Skeletal muscle cell (primary cell): ENCODE measurements at regions not wholly inside any gene's neighbourhood (a gene's known extent, or its start where the extent isn't known, plus 50 kb on each side); places are given as distances from the start of the nearest gene placed in this dataset.

Source experiments
- DNase-seq: peaks from one replicate; pipeline ENCODE4 v3.0.0-alpha.2; 2010; ENCODE audit warnings: low read depth
- H3K4me3 ChIP-seq: 2 replicates; pipeline ENCODE4 v1.5.1; 2011; ENCODE audit warnings: low read depth, mild to moderate bottlenecking, control low read depth, low read length, moderate library complexity

DNA sequence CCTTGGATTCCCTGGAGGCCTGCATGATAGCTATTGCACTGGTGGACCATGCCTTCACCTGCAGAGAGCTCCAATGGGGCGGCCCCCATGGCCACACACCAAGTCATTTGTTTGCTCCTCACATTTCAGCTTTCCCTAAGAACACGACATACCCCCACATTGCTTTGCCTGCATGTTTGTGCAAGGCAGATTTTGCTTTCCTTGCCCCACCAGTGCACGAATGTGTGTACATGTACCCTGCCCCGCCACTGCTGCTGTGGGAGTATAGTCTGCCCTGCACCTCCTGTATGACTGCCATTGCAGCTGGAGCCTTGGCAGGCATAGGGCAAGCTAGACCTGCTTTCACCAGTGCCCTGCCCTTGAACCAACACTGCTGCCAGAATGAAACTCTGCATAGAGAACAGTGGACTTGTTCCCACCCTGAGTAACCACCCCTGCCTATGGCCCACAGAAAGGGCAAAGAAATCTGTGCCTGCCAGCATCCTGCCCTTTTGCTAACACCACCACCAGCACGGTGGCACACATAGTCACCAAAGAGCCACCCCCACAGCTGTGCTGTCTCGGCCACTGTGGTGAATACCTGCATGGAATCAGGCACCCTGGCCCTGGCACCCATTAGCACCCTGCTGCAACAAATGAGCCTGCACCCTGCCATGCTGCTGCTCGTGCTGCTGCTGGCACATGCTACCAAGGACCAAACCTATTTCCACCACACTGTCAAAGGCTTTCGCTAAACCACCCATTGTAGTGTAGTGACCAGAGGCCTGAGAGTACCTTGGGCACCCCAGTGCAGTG is 661.7 kb upstream of the FAM241A start:
- DNase-seq: no peak
- no peak overlapping the region for H3K4me3 ChIP-seq

DNA sequence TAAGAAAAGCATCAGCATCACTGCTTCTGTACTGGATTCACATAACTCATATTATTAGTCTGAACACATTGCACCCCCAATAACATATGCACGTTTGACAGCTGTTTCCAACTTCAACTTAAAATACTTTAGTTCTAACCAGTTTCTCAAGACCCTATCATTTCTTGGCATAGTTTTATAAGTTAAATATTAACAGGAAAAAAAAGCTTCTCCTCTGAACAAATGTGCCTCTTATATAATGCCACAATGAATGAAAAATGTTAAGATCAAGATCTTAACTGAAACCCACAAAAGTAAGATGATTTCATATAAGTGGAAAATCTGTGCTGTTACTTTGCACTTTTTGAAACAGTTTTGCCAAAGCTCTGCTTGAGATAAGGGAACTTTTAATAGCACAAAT is 652.8 kb upstream of the FAM241A start:
- no peak overlapping the region for H3K4me3 ChIP-seq
- DNase-seq: no peak

DNA sequence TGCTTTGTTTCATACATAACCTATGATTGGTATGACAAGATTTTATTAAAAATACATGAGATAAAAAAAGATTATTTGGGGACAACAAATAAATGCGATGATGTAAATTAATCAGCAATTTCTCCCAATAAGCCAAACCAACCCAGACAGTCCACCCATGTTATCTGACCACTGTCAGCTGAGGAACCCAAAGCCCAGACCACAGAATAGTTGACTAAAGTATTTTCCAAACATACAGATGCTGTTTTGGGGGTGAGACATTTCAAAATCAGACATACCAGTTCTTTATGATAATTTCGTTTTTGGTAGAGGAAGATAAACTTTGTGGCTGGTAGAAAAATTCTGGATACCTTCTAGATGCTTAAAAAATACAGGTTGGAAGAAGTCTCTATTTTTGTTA is 650.8 kb upstream of the FAM241A start:
- no peak overlapping the region for H3K4me3 ChIP-seq
- no peak for DNase-seq

DNA sequence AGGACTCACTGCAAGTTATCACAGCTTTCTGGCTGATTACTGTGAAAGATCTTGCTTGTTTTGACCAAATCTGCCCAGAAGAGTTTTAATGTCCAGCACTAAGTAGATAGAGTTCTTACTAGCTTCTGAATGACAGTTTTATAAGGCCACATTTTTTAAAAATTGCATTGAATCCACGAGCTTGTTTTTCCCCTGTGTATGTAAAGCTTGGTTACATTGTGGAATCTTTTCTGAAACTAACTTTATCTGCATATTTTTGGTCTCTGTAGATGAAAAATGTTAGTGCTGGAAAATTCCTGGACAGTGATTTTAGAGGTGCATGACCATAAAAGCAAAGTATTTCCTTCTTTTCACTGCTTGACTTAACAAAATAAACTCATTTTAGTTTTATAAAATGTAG is 650.3 kb upstream of the FAM241A start:
- DNase-seq: no peak
- H3K4me3 ChIP-seq: no peak overlapping the region

DNA sequence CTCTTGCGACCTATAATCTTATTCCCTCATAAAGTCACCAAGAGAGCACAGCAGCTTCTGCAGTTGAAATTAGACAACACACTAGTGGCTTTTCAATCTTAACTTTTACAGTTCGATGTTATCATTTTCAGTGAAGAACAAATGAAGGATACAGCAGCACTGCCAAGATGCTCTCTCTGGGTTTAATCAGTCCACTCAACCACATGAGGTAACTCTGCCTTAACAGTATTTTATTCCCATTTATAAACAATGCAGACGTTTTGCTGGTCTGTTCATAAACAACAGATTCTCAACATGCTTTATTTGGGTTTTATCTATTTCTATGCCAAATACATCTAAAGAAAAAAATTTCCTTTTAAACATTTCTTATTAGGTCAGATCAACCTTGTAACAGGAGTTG is 646.0 kb upstream of the FAM241A start:
- H3K4me3 ChIP-seq: no peak overlapping the region
- DNase-seq: no peak

DNA sequence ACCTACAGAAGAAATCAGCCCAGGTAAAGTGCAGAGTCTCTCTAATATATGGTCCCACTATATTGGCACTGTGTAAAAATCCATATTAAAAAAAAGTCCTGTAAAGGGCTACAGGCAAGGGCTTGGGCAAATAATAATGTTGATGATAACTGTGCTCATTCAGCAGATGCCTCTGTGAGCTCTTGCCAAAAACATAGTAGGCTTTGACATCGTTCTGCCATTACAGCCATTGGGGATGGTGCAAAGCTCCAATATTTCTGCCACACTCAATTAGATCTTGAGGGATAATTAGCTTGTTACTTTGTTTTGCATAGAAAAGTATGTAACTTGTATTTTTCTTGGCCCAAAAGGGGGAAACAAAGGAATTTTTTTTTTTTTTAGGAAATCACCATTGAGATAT is 645.5 kb upstream of the FAM241A start:
- no peak for DNase-seq
- no peak overlapping the region for H3K4me3 ChIP-seq

DNA sequence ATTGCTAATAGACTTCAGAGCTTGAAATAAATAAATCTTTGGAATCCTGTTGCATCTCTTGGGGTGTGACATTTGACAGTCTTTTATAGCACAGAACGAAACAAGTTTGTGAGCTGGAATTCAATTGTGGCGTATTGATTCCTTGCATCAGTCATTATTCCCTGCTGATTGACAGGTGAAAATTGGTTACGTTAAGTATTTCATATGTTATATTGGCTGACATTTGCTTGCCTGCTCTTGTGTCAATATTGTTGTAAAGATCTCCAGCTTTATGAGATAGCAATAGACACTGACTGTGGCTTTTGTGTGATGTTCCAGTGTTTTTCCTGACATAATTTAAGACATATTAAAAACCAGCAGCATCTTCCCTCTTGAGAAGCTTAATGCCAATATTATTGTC is 644.4 kb upstream of the FAM241A start:
- no peak overlapping the region for H3K4me3 ChIP-seq
- no peak for DNase-seq

DNA sequence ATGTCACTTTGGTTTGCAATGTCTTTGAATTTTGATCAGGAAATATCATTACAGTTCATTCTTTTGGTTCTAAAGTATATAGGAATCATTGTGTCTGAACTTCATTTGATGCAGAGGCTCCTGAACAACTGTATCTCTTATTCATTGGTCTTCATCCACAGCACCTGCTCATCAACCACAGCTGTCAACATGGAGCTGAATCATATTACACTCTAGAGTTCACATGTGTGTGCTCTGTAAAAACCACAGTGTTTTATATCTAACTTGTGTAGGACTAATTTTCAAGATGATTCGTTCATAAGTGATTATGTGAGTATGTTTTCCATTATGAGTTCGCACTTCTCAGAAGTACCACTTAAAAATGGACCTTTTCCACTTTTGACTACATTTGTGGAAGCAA is 643.3 kb upstream of the FAM241A start:
- no peak overlapping the region for H3K4me3 ChIP-seq
- DNase-seq: peak; percentile 25

DNA sequence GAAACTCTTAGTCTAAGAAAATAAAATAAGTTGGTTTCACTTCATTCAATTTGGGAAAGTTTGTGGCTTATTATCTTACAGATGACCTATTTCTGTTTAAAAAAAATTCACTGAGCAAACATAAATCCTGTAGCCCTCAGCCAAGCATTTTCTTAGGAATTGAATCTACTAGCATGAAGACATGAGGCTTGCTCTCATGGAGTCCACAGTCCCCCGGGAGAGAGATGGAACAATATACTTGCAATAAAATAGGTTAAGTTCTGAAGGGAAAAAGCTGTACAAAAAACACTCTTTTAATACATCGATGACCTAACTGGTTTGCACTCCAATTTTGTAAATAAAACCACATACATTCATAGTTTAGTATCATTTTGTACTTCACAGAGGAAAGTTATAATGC is 642.6 kb upstream of the FAM241A start:
- H3K4me3 ChIP-seq: no peak overlapping the region
- DNase-seq: no peak

DNA sequence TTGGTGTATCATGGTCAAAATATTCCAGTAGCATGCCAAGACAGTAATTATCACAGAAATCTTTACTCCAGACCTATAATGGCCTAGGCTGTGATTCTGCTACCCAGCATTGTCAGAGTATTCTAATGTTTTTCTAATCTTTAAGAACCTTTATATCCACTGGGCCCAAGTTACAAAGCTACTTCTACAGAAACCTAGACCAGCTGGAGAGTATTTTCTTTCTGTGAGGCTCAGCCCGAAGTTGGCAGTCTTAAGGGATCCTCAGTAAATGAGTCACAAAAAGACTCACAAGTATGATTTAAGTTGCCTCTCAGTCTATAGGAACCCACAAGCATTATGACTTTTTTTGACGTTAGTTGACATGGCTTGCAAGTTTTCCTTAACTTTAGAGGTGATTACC is 638.5 kb upstream of the FAM241A start:
- H3K4me3 ChIP-seq: no peak overlapping the region
- peak; percentile 64 for DNase-seq

DNA sequence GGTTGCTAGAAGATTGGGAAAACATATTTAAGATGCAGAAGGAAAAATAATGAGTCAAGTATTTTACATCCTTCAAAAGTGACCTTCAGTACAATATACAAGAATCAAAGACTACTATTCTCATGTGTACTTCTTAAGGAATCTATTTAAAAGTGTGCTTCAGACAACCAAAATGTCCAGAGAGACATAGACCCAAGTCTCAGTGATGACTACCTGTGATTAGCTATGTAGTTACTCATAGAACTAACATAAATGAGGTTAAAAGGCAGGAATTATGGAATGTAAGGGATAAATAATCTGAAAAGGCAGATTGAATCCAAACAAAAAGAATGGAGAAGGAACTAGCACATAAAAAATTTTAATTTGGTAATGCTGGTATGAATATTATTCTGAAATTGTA is 634.7 kb upstream of the FAM241A start:
- no peak overlapping the region for H3K4me3 ChIP-seq
- DNase-seq: no peak

DNA sequence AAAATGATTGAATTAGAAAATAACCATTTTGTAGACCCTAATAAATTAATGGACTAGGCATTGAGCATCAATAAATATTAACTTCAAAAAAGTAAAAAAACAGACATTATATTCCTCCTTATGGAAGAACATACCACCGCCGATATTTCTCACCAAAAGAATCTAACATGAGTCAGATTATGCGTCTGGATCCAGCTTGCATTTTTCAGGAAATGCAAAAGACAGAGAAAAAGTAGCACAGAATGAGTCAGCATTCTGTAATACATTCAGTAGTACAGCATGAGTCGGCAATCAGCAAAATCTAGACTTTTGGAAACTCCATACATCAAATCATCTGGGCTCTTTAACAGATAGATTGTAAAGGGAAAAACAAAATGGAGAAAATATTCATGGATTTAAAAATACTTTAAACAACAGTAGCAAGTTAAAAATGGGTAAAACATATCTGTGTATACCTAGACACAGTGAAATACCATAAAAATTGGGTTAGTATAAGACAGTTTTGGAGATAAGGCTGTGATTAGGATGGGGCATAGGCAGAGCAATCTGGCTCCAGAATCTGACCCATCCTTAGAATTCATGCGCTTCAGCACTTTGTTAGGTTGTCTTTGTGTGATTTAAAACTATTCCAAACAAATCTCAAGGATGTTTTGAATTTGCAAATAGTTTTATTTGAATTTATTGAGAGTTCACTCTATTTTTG is 633.0 kb upstream of the FAM241A start:
- peak; percentile 80 for DNase-seq
- H3K4me3 ChIP-seq: no peak overlapping the region

DNA sequence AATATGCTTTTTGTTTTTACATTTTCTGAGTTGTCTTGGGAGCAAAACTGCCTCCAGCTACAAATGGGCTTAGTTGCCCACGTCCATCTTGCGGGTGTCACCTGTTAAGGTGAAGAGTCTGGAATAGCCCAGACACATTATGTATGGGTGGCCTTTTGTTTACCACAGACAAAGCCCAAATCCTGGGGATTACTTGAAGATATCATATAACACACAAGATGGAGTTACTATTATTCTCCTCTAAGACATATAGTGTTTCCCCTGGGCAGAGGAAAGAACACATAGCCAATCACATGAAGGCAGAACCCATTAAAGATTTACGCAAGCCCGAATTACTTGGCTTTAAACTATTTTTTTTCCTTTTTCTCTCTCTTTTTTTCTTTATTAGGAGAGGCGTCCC is 625.6 kb upstream of the FAM241A start:
- DNase-seq: no peak
- no peak overlapping the region for H3K4me3 ChIP-seq

DNA sequence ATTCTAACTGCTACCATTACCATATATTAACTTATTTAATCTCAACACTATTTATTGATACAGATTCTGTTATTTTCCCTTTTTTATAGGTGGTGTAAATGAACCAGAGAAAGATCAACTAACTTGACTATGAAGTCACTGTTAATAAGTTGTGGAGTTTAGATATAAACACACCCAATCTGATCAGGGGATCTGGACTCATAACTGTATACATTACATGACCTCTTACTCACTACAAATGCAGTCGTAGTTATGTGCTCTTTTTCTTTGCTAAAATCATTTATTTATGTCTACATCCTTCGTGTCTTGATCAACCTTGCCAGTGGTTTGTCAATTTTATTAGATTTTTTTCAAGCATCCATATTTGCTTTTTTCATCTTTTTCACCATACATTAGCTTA is 614.8 kb upstream of the FAM241A start:
- DNase-seq: no peak
- no peak overlapping the region for H3K4me3 ChIP-seq

DNA sequence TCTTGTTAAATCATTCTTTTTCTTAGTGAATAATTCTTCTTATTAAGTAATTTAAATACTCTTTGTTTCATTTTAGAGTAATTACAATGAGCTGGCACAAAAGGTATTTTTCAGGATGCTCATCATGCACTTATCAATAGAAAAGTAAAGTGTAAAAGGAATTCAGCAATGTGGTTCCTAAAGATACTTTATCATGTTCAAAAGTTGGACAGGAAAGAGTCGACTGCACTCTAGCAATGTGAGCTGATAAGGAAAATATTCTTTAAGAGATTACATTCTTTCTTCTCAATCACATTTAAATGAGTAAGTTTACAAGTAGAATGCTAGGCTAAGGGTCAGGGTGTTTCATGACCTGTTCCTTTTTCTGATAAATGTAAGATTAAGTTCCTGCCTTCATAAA is 609.5 kb upstream of the FAM241A start:
- no peak for DNase-seq
- no peak overlapping the region for H3K4me3 ChIP-seq

DNA sequence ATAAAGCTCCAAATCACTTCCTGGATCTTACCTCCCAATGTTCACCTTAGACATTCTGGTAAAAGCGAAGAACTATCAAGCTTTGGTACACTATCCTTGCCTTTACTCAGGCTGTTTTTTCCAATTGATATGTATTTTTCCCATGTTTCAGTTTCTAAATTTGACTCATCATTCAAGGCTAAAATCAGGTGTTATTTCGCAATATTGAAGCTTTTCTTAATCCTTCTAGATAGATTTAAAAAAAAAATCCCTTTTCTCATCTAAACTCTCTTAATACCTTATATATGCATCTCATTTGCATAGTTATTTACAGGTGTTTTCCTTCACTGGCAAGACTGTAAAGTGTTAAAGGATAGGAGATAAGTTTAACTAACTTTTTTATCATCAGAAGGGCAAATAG is 608.1 kb upstream of the FAM241A start:
- H3K4me3 ChIP-seq: no peak overlapping the region
- no peak for DNase-seq

DNA sequence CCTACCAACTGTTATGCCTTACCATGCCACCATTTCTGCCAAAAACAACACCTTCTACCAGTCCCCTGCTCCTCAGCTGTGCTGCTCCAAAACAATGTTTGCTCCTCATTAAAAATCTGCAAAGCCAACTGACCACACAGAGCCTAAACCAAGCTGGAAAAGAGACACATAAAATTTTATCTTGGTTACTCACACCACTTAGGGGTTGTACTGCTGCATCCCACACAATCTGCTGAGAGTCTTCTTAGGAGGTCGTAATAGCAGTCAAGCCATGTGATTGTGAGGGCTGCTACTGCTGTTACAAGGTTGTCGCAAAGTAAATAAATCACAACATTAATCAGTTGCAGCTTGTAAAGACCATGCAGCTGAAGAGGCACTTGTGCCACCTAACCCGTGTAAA is 607.4 kb upstream of the FAM241A start:
- no peak overlapping the region for H3K4me3 ChIP-seq
- DNase-seq: peak; percentile 62

DNA sequence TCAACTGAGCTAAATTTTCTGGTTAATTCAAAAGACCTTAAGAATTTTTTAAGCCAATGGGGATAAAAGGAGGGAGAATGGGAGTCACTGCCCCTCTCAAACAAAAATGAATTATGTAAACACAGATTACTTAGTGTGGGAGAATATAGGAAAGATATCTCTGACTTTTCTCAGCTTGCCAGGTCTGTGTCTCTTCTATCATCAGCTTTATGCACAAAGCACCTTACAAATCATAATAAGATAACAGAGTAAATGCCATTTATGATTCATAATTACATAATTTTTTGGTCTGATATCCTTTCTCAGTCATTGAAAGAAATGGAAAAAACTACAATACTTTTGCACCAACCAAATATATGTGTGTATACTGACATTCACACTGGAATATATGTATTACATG is 604.6 kb upstream of the FAM241A start:
- no peak overlapping the region for H3K4me3 ChIP-seq
- no peak for DNase-seq

DNA sequence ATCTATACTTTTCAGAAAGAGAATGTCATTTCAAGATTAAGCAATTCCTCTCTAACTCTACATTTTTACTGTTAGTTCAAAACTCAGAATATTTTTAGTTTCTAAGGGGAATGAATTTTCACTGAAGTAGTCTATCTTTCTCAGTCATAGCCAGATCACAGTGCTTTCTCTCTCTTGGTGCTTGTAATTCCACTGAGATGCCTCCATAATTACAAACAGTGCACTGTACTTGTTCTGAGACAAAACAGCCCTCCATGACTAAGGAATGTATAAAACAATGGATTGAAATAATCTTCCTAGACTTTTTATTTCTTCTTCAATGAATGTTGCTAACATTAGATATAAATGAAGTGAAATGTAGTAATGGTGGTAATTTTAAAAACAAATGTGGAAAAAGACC is 603.2 kb upstream of the FAM241A start:
- no peak for DNase-seq
- H3K4me3 ChIP-seq: no peak overlapping the region

DNA sequence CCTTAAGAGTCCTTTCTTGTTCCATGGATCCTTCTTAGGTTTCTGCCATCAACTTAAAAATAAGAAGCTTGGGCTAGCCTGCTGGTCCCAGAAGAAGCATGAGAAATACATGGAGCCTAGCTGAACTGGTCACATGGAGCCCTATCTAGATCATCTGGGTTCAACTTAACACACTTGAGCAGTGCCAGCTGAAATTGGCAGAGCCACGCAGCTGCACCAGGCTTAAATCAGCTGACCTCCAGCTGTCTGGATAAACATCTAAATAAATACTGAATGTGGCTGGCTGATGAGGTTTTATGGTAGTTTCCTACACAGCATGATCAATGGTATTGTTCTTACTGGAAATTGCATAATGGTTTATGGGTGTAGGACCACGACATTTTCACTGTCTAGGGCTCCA is 598.4 kb upstream of the FAM241A start:
- peak; percentile 10 for DNase-seq
- H3K4me3 ChIP-seq: no peak overlapping the region

DNA sequence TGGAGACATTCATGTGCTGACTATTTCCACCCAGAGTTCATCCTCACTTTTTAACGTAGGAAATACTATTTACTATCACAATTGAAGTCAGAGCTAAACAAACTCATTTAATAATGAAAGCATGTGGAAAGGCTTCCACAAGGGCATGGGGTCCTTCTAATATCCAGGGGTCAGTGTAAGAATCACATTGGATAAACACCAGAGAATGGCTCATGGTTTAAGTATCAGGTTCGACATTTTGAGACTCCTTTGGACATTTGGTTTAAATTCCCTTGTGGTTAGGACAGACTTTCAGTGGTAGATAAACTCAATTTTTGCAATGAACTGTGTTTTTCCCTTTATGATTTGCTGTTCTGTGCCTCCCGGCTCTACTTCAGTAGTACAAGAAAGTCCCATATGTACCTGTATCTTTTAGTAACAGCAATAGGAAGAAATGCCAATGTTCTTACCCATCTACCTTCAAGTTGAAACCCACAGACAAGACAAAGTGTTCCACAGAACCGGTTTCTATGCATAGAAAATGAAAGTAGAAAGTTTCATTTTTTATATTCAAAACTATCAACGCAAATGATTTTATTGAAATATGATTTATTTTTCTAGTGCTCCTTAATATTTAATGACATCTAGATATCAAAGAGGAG is 589.0 kb upstream of the FAM241A start:
- no peak overlapping the region for H3K4me3 ChIP-seq
- no peak for DNase-seq
